ENCODE measurements at regions not wholly inside any gene's neighbourhood (a gene's known extent, or its start where the extent isn't known, plus 50 kb on each side); places are given as distances from the start of the nearest gene placed in this dataset.

- FAIRE-seq (no peak), DNase-seq (ENCODE audit: low read depth, low spot score) (no peak)
- H3K4me2 ChIP-seq (ENCODE audit: control insufficient read depth, extremely low read depth, insufficient read depth, low read depth, low read length): no peak overlapping the region
- TF ChIP-seq EZH2 (IDR thresholded peaks at IDR 0.05; ENCODE audit: low read length) (no peak), CTCF (optimal IDR thresholded peaks at IDR 0.05 in 1 of 3, IDR thresholded peaks at IDR 0.05 in 1 of 3, conservative IDR thresholded peaks at IDR 0.05 in 1 of 3; ENCODE audit: extremely low read depth in 1 of 3, insufficient read depth in 2 of 3, low read length in 3 of 3) (no peak)
- H3K4me3 ChIP-seq (ENCODE audit: control insufficient read depth in 2 of 3, extremely low read depth in 1 of 3, insufficient read depth in 2 of 3, low read depth in 1 of 3, low read length in 3 of 3): no peak overlapping the region
- no peak overlapping the region for H2AFZ ChIP-seq (ENCODE audit: control insufficient read depth, low read length)
- H3K9me3 ChIP-seq (ENCODE audit: control insufficient read depth, low read depth, low read length): no peaks in the 10 kb centered on the region
- no peaks in the 10 kb centered on the region for H3K79me2 ChIP-seq (ENCODE audit: control insufficient read depth, insufficient read depth, low read length)
- H4K20me1 ChIP-seq (ENCODE audit: control insufficient read depth, extremely low read depth, insufficient read depth, low read length): no peaks in the 10 kb centered on the region
- no peak overlapping the region for H3K9ac ChIP-seq (ENCODE audit: control insufficient read depth, extremely low read depth, insufficient read depth, low read length)
- no peak overlapping the region for H3K27ac ChIP-seq (ENCODE audit: control insufficient read depth, insufficient read depth, low read length)
- no peaks in the 10 kb centered on the region for H3K9me1 ChIP-seq (ENCODE audit: control insufficient read depth, extremely low read depth, insufficient read depth, low read length)
- no peaks in the 10 kb centered on the region for H3K27me3 ChIP-seq (ENCODE audit: control insufficient read depth, extremely low read depth, insufficient read depth, low read length)
- no peaks in the 10 kb centered on the region for H3K4me1 ChIP-seq (ENCODE audit: control insufficient read depth, extremely low read depth, insufficient read depth, low read length)
- dilution Hi-C loops (cut with MboI; ENCODE audit: extremely low pct_ligation_motif_present, low sequenced_read_pairs): no loop called here
- no peaks in the 10 kb centered on the region for H3K36me3 ChIP-seq (ENCODE audit: control insufficient read depth in 2 of 2, extremely low read depth in 1 of 2, insufficient read depth in 2 of 2, low read length in 2 of 2)
Observed at GRCh38 chr14:28488684-28489083, 277.9 kb upstream of the FOXG1 start.

- no peaks in the 10 kb centered on the region for H3K9me3 ChIP-seq (ENCODE audit: control insufficient read depth, low read depth, low read length)
- H3K9me1 ChIP-seq (ENCODE audit: control insufficient read depth, extremely low read depth, insufficient read depth, low read length): no peaks in the 10 kb centered on the region
- no peaks in the 10 kb centered on the region for H3K36me3 ChIP-seq (ENCODE audit: control insufficient read depth in 2 of 2, extremely low read depth in 1 of 2, insufficient read depth in 2 of 2, low read length in 2 of 2)
- dilution Hi-C loops (cut with MboI; ENCODE audit: extremely low pct_ligation_motif_present, low sequenced_read_pairs): no loop called here
- no peaks in the 10 kb centered on the region for H3K79me2 ChIP-seq (ENCODE audit: control insufficient read depth, insufficient read depth, low read length)
- H2AFZ ChIP-seq (ENCODE audit: control insufficient read depth, low read length): no peak overlapping the region
- TF ChIP-seq CTCF (optimal IDR thresholded peaks at IDR 0.05 in 1 of 3, IDR thresholded peaks at IDR 0.05 in 1 of 3, conservative IDR thresholded peaks at IDR 0.05 in 1 of 3; ENCODE audit: extremely low read depth in 1 of 3, insufficient read depth in 2 of 3, low read length in 3 of 3): no peak
- TF ChIP-seq EZH2 (IDR thresholded peaks at IDR 0.05; ENCODE audit: low read length): no peak
- no peaks in the 10 kb centered on the region for H3K27me3 ChIP-seq (ENCODE audit: control insufficient read depth, extremely low read depth, insufficient read depth, low read length)
- H3K4me3 ChIP-seq (ENCODE audit: control insufficient read depth in 2 of 3, extremely low read depth in 1 of 3, insufficient read depth in 2 of 3, low read depth in 1 of 3, low read length in 3 of 3): no peak overlapping the region
- H3K4me1 ChIP-seq (ENCODE audit: control insufficient read depth, extremely low read depth, insufficient read depth, low read length): no peaks in the 10 kb centered on the region
- no peak overlapping the region for H3K9ac ChIP-seq (ENCODE audit: control insufficient read depth, extremely low read depth, insufficient read depth, low read length)
- DNase-seq (ENCODE audit: low read depth, low spot score) (no peak), FAIRE-seq (no peak)
- H3K27ac ChIP-seq (ENCODE audit: control insufficient read depth, insufficient read depth, low read length): no peak overlapping the region
- H3K4me2 ChIP-seq (ENCODE audit: control insufficient read depth, extremely low read depth, insufficient read depth, low read depth, low read length): no peak overlapping the region
- H4K20me1 ChIP-seq (ENCODE audit: control insufficient read depth, extremely low read depth, insufficient read depth, low read length): no peaks in the 10 kb centered on the region
Observed at GRCh38 chr14:28493516-28493915, 273.1 kb upstream of the FOXG1 start.

Measured in keratinocyte (primary cell).